ENCODE measurements at regions not wholly inside any gene's neighbourhood (a gene's known extent, or its start where the extent isn't known, plus 50 kb on each side); places are given as distances from the start of the nearest gene placed in this dataset.

GRCh38 chr14:49999826-50000379 is 107.0 kb downstream of the ARF6 start:
- no peak for DNase-seq

- DNase-seq, result peak; percentile 81
Observed at GRCh38 chr14:50000380-50001150, 107.7 kb downstream of the ARF6 start.

GRCh38 chr14:50001151-50001998 is 108.5 kb downstream of the ARF6 start:
- peak; percentile 78 for DNase-seq

- peak; percentile 71 for DNase-seq
Observed at GRCh38 chr14:50001999-50002925, 109.4 kb downstream of the ARF6 start.

GRCh38 chr14:50002926-50003212 is 110.0 kb downstream of the ARF6 start:
- DNase-seq, result no peak

GRCh38 chr14:50003213-50004021 is 110.5 kb downstream of the ARF6 start:
- peak; percentile 76 for DNase-seq

DNA sequence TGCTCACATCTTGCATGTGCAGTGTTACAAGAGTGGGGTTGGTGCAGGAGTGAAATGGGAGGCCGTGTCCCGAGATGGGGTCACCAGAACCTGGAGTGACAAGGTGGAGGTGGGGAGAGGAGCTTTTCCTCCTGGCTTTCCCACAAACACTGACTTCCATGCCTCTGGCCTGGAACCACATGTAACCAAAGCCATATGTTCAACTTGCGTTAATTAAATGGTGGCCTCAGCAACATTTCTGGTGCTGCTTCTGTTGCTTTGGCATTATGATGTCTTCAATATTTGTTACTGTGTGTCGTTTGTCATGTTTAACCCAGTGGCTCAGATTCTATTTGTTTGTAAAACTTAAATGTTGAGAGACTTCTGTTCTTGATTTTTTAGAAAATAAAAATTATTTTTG is 110.2 kb downstream of the VCPKMT start:
- DNase-seq, result no peak

DNA sequence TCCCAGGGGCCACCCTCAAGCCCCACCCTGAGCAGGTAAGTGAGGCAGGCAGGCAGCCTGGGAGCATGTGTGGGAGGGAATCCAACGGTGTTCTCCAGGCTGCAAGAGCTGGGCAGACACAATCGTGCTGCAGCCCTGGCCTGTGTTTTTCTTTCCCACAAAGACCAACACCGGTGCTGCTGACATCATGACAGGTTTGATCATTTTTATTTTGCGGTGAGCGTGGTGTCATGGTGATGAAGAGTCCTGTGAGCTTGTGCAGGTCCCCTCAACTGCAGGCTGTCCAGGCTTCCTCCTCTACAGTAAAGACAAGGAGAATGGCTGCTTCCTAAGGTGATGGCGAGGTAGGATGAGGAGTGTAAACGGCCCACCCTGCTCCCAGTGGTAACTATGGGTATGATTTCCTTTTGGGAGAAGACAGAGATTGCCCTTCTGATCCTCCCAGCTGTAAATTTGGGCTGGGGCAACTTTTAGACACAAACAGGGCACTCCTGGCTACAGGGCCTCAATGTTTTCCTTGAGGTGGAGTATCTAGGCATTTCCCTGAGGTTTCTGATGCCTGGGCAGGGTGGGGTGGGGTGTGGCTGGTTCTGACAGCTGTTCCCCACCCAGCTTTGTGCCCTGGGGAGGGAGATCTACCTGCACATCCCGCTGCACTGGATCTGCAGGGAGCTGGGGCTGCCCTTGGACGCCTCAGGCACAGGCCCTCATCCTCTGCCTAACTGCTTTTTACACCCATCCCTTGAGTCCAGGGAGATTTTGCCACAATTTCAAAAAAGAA is 109.1 kb downstream of the VCPKMT start:
- no peak for DNase-seq

GRCh38 chr14:50008562-50008961 is 107.8 kb downstream of the VCPKMT start:
- no peak for DNase-seq

- no peak for DNase-seq
Observed at GRCh38 chr14:50008974-50009373, 107.4 kb downstream of the VCPKMT start.

DNA sequence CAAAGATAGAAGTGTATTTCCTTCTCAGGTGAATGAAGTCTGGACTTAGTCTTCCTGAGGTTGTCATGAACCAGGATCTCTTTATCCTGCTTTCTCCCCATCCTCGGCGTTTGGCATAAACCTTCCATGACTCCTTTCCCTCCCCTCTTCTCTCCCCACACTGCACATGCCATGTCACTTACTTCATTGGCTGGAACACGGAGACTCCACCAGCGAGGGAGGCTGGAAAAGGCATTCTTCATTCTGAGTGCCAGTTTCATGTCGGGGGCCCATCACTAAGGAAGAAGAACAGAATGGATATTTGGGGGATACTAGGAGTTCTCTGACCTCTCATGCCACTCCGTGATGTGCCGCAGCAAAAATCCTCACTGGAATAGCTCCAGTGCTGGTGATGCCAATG is 105.6 kb downstream of the VCPKMT start:
- no peak for DNase-seq

- DNase-seq, result no peak
Observed at GRCh38 chr14:50011242-50011641, 105.1 kb downstream of the VCPKMT start.

- DNase-seq, result no peak
Observed at GRCh38 chr14:50012644-50013043, 103.7 kb downstream of the VCPKMT start.

GRCh38 chr14:50013198-50013918 is 103.0 kb downstream of the VCPKMT start:
- DNase-seq, result no peak

GRCh38 chr14:50013934-50014333 is 102.4 kb downstream of the VCPKMT start:
- no peak for DNase-seq

DNA sequence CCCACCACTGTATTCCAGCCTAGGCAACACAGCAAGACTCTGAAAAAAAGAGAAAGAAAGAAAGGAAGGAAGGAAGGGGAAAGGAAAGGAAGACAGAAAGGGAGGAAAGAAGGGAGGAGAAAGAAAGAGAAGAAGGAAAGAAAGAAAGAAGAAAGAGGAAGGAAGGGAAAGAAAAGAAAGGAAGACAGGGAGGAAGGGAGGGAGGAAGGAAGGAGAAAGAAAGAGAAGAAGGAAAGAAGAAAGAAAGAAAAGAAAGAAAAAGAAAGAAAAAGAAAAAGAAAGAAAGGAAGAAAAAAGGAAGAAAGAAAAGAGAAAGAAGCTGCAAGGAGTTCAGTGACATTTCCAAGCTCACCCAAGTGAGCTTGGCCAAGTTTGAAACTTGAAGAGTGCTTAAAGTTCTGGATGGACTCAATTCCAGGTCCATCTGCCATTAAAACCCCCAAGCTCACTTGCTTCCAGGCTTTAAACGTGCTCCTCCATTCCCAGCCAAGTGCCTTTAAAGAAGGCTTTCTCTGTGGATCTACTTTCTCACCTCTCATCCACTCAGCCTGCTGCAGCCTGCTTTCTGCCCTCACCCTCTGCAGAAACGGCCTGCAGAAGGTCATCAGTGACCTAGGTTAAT is 101.5 kb downstream of the VCPKMT start:
- no peak for DNase-seq

- DNase-seq, result no peak
Observed at GRCh38 chr14:50015716-50016115, 100.7 kb downstream of the VCPKMT start.

- no peak for DNase-seq
Observed at GRCh38 chr14:50018201-50018932, 98.0 kb downstream of the VCPKMT start.

- no peak for DNase-seq
Observed at GRCh38 chr14:50018933-50019210, 97.5 kb downstream of the VCPKMT start.

DNA sequence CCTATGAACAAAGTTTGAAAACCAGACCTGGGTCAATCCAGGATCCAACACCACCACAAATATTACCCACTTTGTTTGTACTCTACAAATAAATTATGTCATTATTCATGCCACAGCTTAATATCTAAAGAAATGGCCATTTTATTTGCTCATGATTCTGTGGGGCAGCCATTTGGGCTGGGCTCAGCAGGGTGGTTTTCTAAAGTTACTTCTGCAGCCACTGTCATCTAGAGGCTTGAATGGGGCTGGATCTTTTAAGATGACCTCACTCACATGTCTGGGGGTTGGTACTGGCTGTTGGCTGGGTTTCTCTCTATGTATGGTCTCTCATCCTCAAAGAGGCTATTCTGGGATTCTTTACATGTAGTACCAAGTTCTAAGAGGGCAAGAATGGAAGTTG is 96.2 kb downstream of the VCPKMT start:
- DNase-seq, result no peak
